ENCODE measurements at regions not wholly inside any gene's neighbourhood (a gene's known extent, or its start where the extent isn't known, plus 50 kb on each side); places are given as distances from the start of the nearest gene placed in this dataset.
"Not testable (repeated sequence)": the region's sequence is repeated elsewhere in the genome, so short reads cannot be mapped to it uniquely, and the experiment has no call there.

GRCh38 chr1:116292929-116293725 lies 79.9 kb upstream of the ATP1A1 start:
- TF ChIP-seq JUND (IDR thresholded peaks at IDR 0.05; ENCODE audit: low read depth), result no peak
- in situ Hi-C loops (cut with HindIII; ENCODE audit: low pct_unique_long_range_greater_than_20kb, low sequenced_read_pairs), result no loop called here
- DNase-seq (ENCODE audit: low read depth in 1 of 2, low spot score in 1 of 2), result no peak

GRCh38 chr1:116297495-116298212 lies 75.4 kb upstream of the ATP1A1 start:
- DNase-seq (ENCODE audit: low read depth in 1 of 2, low spot score in 1 of 2), result no peak
- in situ Hi-C loops (cut with HindIII; ENCODE audit: low pct_unique_long_range_greater_than_20kb, low sequenced_read_pairs), result no loop called here
- TF ChIP-seq JUND (IDR thresholded peaks at IDR 0.05; ENCODE audit: low read depth), result no peak

- in situ Hi-C loops (cut with HindIII; ENCODE audit: low pct_unique_long_range_greater_than_20kb, low sequenced_read_pairs); DNase-seq (ENCODE audit: low read depth in 1 of 2, low spot score in 1 of 2): not testable (repeated sequence)
Observed at GRCh38 chr1:116298213-116298579, 74.8 kb upstream of the ATP1A1 start.

- in situ Hi-C loops (cut with HindIII; ENCODE audit: low pct_unique_long_range_greater_than_20kb, low sequenced_read_pairs), result no loop called here
- no peak for TF ChIP-seq JUND (IDR thresholded peaks at IDR 0.05; ENCODE audit: low read depth)
- no peak for DNase-seq (ENCODE audit: low read depth in 1 of 2, low spot score in 1 of 2)
Observed at GRCh38 chr1:116298746-116299145, 74.3 kb upstream of the ATP1A1 start.

GRCh38 chr1:116299248-116299647 lies 73.8 kb upstream of the ATP1A1 start:
- DNase-seq (ENCODE audit: low read depth in 1 of 2, low spot score in 1 of 2), result no peak
- no peak for TF ChIP-seq JUND (IDR thresholded peaks at IDR 0.05; ENCODE audit: low read depth)
- in situ Hi-C loops (cut with HindIII; ENCODE audit: low pct_unique_long_range_greater_than_20kb, low sequenced_read_pairs), result no loop called here

GRCh38 chr1:116302281-116302680 lies 70.8 kb upstream of the ATP1A1 start:
- in situ Hi-C loops (cut with HindIII; ENCODE audit: low pct_unique_long_range_greater_than_20kb, low sequenced_read_pairs), result no loop called here
- no peak for DNase-seq (ENCODE audit: low read depth in 1 of 2, low spot score in 1 of 2)
- no peak for TF ChIP-seq JUND (IDR thresholded peaks at IDR 0.05; ENCODE audit: low read depth)

GRCh38 chr1:116306102-116306501 lies 66.9 kb upstream of the ATP1A1 start:
- in situ Hi-C loops (cut with HindIII; ENCODE audit: low pct_unique_long_range_greater_than_20kb, low sequenced_read_pairs), result no loop called here
- TF ChIP-seq JUND (IDR thresholded peaks at IDR 0.05; ENCODE audit: low read depth), result no peak
- DNase-seq (ENCODE audit: low read depth in 1 of 2, low spot score in 1 of 2), result no peak

- DNase-seq (ENCODE audit: low read depth in 1 of 2, low spot score in 1 of 2), result no peak
- TF ChIP-seq JUND (IDR thresholded peaks at IDR 0.05; ENCODE audit: low read depth), result no peak
- in situ Hi-C loops (cut with HindIII; ENCODE audit: low pct_unique_long_range_greater_than_20kb, low sequenced_read_pairs), result no loop called here
Observed at GRCh38 chr1:116306840-116307442, 66.1 kb upstream of the ATP1A1 start.

- in situ Hi-C loops (cut with HindIII; ENCODE audit: low pct_unique_long_range_greater_than_20kb, low sequenced_read_pairs), result no loop called here
- DNase-seq (ENCODE audit: low read depth in 1 of 2, low spot score in 1 of 2), result no peak
- no peak for TF ChIP-seq JUND (IDR thresholded peaks at IDR 0.05; ENCODE audit: low read depth)
Observed at GRCh38 chr1:116308276-116308675, 64.8 kb upstream of the ATP1A1 start.

- peak in 1 of 2 experiments; percentile 26 for DNase-seq (ENCODE audit: low read depth in 1 of 2, low spot score in 1 of 2)
- in situ Hi-C loops (cut with HindIII; ENCODE audit: low pct_unique_long_range_greater_than_20kb, low sequenced_read_pairs), result no loop called here
- no peak for TF ChIP-seq JUND (IDR thresholded peaks at IDR 0.05; ENCODE audit: low read depth)
Observed at GRCh38 chr1:116309090-116309870, 63.8 kb upstream of the ATP1A1 start.

GRCh38 chr1:116310180-116310579 lies 62.9 kb upstream of the ATP1A1 start:
- in situ Hi-C loops (cut with HindIII; ENCODE audit: low pct_unique_long_range_greater_than_20kb, low sequenced_read_pairs), result no loop called here
- TF ChIP-seq JUND (IDR thresholded peaks at IDR 0.05; ENCODE audit: low read depth), result no peak

GRCh38 chr1:116311193-116311592 lies 61.9 kb upstream of the ATP1A1 start:
- no peak for DNase-seq (ENCODE audit: low read depth in 1 of 2, low spot score in 1 of 2)
- in situ Hi-C loops (cut with HindIII; ENCODE audit: low pct_unique_long_range_greater_than_20kb, low sequenced_read_pairs), result no loop called here
- no peak for TF ChIP-seq JUND (IDR thresholded peaks at IDR 0.05; ENCODE audit: low read depth)

More at GRCh38 chr1:116310180-116310579, 62.9 kb upstream of the ATP1A1 start:
- no peak for DNase-seq (ENCODE audit: low read depth in 1 of 2, low spot score in 1 of 2)

Measured in T47D (cell line).